ENCODE measurements at regions not wholly inside any gene's neighbourhood (a gene's known extent, or its start where the extent isn't known, plus 50 kb on each side); places are given as distances from the start of the nearest gene placed in this dataset.

DNA sequence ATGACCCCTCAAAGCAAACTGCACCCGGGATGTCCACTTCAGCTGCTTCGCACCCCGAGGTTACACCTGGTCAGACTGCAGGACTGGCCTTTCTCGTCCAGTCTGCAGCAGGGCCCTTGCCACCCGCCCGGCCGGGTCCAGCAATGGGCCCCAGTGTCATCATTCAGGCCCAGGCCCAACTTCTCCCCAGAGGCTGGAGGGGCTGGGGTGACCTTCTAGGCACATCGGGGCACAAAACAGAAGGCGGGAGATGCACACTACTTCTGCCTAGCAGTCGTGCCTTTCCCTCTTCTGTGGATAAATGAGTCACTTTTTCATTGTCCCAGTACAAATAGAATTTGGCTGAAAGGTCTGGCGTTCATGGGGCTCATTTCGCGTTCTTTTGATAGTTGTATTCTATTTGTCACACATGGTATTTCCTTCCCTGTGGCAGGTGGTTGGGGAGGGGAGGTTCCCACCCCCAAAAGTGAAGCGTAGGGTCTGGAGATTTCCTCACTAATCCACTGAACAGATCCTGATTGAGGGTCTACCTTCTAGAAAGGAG is 56.9 kb upstream of the ID2 start:
- Histone ChIP-seq H3K18ac (ENCODE audit: insufficient read length, low read depth, low read length) (no peak overlapping the region), H2BK5ac (ENCODE audit: insufficient read length, low read length) (no peak overlapping the region), H2AFZ (ENCODE audit: low read length) (no peak overlapping the region), H3T11ph (ENCODE audit: low read length) (no peak overlapping the region), H4K20me1 (ENCODE audit: control insufficient read depth, insufficient read depth, insufficient read length) (no peaks in the 10 kb centered on the region), H3K23me2 (ENCODE audit: insufficient read length, low read depth, low read length, poor library complexity, severe bottlenecking) (no peaks in the 10 kb centered on the region), H3K79me1 (ENCODE audit: insufficient read depth, low read depth, low read length, poor library complexity, severe bottlenecking) (no peaks in the 10 kb centered on the region), H3K27ac (ENCODE audit: insufficient read length, low read depth, low read length) (no peak overlapping the region), H3K56ac (ENCODE audit: insufficient read length, low read depth, low read length) (no peak overlapping the region), H4K8ac (replicated peaks; ENCODE audit: insufficient read length, low read depth, low read length) (no peak overlapping the region), H2BK15ac (ENCODE audit: low read depth, low read length) (no peak overlapping the region), H3K4ac (ENCODE audit: low read depth, low read length) (no peak overlapping the region), H3K14ac (ENCODE audit: insufficient read depth, low read length) (no peak overlapping the region; the same call in 1 of the 2 replicates), H3K9ac (ENCODE audit: extremely low read depth, insufficient read length, low read length) (no peak overlapping the region), H4K5ac (ENCODE audit: insufficient read length, low read depth, low read length) (no peak overlapping the region), H4K91ac (ENCODE audit: insufficient read length, low read depth, low read length) (no peak overlapping the region), H3K4me1 (ENCODE audit: insufficient read depth, low read length) (no peaks in the 10 kb centered on the region), H3K27me3 (ENCODE audit: insufficient read depth, low read length) (no peaks in the 10 kb centered on the region), H2AK5ac (ENCODE audit: insufficient read length, low read length) (no peak overlapping the region), H2BK120ac (ENCODE audit: low read depth, low read length, poor library complexity, severe bottlenecking) (no peak overlapping the region), H3K9me3 (ENCODE audit: control insufficient read depth, low read depth, low read length) (no peaks in the 10 kb centered on the region), H2BK12ac (ENCODE audit: insufficient read length, low read depth, low read length) (no peak overlapping the region), H3K79me2 (ENCODE audit: insufficient read depth, low read length) (no peaks in the 10 kb centered on the region), H3K23ac (ENCODE audit: insufficient read length, low read depth, low read length) (no peak overlapping the region), H3K4me2 (ENCODE audit: insufficient read depth, insufficient read length, low read length) (no peak overlapping the region), H2BK20ac (ENCODE audit: low read depth, low read length, poor library complexity, severe bottlenecking) (no peak overlapping the region)
- peaks cover 5% of the 10 kb centered on the region for H3K27me3 Mint-ChIP-seq (ENCODE audit: low read depth)
- no peak for DNase-seq
- no peak overlapping the region for H3K4me3 Mint-ChIP-seq
- H3K36me3 Mint-ChIP-seq (ENCODE audit: insufficient read depth in 1 of 3, low read depth in 3 of 3): no peaks in the 10 kb centered on the region; a peak in 1 of 7 replicates
- H3K27ac Mint-ChIP-seq: no peak overlapping the region
- H3K4me1 Mint-ChIP-seq: peaks cover 15 to 21% of the 10 kb centered on the region in 2 experiments
- TF ChIP-seq, protein P1, sequence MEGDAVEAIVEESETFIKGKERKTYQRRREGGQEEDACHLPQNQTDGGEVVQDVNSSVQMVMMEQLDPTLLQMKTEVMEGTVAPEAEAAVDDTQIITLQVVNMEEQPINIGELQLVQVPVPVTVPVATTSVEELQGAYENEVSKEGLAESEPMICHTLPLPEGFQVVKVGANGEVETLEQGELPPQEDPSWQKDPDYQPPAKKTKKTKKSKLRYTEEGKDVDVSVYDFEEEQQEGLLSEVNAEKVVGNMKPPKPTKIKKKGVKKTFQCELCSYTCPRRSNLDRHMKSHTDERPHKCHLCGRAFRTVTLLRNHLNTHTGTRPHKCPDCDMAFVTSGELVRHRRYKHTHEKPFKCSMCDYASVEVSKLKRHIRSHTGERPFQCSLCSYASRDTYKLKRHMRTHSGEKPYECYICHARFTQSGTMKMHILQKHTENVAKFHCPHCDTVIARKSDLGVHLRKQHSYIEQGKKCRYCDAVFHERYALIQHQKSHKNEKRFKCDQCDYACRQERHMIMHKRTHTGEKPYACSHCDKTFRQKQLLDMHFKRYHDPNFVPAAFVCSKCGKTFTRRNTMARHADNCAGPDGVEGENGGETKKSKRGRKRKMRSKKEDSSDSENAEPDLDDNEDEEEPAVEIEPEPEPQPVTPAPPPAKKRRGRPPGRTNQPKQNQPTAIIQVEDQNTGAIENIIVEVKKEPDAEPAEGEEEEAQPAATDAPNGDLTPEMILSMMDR (conservative IDR thresholded peaks at IDR 0.05): no peak
- H3K9me3 Mint-ChIP-seq: no peaks in the 10 kb centered on the region
- WGBS (ENCODE audit: extremely low coverage, insufficient read length, low lambda C conversion rate): no CpG with 5 or more reads among the region's 14 CpGs

Measured in H9 (cell line).